PC-3 (cell line): ENCODE measurements at regions not wholly inside any gene's neighbourhood (a gene's known extent, or its start where the extent isn't known, plus 50 kb on each side); places are given as distances from the start of the nearest gene placed in this dataset.

Source experiments
- CTCF ChIP-seq: fragments of 300-600 bp; sonication (generic); conservative IDR thresholded peaks from 2 replicates; pipeline ENCODE4 v1.5.1; 2017; ENCODE audit warnings: antibody characterized with exemption, low read depth, mild to moderate bottlenecking, low read length
- EZH2 ChIP-seq: fragments of 300-600 bp; sonication (generic); IDR thresholded peaks from one replicate; pipeline ENCODE4 v1.6.1; 2017; ENCODE audit warnings: antibody characterized with exemption, mild to moderate bottlenecking, low read length; ENCODE audit not compliant: unreplicated experiment
- EZH2phosphoT487 ChIP-seq: fragments of 300-600 bp; sonication (generic); IDR thresholded peaks from 2 replicates; pipeline ENCODE4 v1.6.1; 2018; ENCODE audit warnings: mild to moderate bottlenecking, antibody characterized with exemption, low read length, borderline replicate concordance

GRCh38 chr13:32828711-32829110 lies 187.5 kb upstream of the KL start:
- TF ChIP-seq CTCF (no peak), EZH2 (no peak), EZH2phosphoT487 (no peak)
